ENCODE measurements at regions not wholly inside any gene's neighbourhood (a gene's known extent, or its start where the extent isn't known, plus 50 kb on each side); places are given as distances from the start of the nearest gene placed in this dataset.
A peak's percentile ranks its signal among the peaks of the same experiment; 100 is the strongest.
"Not testable (repeated sequence)": the region's sequence is repeated elsewhere in the genome, so short reads cannot be mapped to it uniquely, and the experiment has no call there.

DNA sequence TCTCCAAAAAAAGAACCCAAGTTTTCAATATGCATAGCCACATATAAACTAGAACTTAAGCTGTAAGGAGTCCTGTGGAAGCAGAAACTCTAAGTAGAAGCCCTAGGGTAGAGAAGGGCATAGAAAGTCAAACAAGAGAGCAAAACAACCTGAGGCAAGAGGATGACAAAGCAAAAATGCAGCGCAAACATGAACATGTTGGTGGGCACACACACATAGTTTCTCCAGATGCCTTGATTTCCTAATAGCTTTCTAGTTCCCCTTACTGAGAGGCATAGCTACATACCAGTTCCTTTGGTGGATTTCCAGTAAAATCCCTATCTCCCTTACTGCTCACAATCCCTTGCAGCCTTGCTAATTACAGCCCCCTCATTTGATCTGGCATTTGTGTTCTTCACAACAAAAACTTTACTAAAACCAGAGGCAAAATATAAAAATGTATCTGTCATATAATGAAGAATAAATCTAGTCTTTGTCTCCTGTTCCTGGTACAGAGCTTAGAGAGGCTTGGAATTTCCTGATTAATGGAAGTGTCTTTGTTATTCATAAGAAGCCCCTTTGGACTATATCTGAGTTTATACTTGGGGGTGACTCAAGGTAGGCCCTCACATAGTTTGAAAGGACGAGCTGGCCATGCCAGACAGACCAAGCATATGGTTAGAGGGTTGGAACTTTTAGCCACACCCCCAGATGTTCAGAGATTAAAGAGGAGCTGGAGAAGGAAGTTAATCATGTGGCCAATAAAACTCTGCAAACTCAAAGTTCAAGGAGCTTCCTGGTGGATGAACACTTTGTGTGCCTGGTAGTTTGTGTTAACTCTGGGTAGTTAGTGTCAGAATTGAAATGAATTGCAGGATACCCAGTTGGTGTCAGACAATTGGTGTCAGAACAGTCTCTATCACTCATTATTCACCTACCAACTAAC lies 52.7 kb upstream of the ZCCHC13 start:
- peak; percentile 84 to 86 for DNase-seq

DNA sequence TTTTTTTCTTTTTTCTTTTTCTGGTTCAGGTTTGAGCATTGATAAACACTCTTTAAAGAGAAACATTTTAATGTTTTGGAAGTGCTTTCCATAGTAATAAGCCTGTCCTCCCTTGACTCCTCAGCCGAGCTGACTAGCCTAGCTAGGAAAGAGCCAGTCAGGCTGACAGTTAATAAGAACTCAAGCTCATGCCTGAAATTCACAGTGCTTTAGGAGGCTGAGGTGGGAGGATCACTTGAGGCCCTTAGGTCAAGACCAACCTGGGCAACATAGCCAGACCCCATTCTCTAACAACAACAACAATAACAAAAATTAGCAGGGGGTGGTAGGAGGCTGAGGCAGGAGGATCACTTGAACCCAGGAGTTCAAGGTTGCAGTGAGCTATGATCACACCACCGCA lies 53.4 kb upstream of the ZCCHC13 start:
- DNase-seq, result no peak

DNA sequence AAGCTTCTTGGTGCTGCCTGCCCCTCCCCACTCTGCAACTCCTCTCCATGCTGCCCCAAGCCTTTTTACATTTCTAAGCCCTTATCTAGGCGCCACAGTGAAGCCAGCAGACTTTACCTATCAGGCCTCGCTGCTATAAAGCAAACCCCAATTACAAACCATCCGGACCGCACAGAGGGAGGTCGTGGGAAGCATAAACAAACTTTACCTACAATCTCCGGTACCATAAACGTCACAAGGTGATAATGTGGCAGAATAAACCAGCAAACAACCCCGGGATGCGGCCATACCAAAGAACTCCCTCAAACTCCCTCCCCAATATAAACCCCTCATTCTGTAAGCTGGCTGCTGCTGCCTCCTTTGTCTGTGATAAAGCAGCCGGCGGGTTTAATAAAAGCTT lies 54.0 kb upstream of the ZCCHC13 start:
- no peak for DNase-seq

DNA sequence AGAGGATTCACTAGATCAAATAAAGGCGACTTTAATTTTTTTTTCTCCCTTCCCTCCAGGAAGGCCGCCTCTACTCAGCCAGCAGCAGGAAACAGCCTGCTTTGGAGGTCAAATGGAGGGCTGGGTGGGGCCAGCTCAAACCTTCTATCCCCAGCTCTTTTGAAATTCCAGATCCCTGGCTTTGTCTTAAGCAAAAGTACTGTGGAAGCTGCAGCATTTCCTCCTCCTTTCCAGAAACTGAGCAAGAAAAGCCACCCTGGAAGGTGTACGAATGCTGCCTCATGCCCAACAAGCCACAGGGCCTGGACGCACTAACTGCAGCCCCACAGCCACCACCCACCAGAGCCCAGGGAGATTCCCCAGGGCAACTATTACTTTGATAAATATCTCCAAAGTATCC lies 55.1 kb upstream of the ZCCHC13 start:
- peak; percentile 1 to 3 for DNase-seq

DNA sequence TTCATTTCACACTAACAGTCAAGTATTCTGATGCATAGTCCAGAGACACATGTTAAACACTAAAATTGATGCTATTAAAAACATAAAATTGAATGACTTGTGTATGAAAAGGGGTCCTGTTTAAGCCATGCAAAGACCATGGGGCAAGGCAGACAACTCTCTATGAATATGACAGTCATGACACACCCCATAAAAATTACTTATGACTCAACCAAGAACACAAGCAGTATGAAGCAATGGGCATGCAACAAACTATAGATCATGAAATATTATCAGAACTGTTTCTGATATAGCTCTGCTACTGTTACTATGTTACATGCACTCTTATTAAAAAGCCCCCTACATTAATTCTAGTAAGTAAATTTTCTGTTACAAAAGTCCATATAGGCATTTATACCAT lies 57.5 kb upstream of the ZCCHC13 start:
- peak; percentile 15 to 33 for DNase-seq

DNA sequence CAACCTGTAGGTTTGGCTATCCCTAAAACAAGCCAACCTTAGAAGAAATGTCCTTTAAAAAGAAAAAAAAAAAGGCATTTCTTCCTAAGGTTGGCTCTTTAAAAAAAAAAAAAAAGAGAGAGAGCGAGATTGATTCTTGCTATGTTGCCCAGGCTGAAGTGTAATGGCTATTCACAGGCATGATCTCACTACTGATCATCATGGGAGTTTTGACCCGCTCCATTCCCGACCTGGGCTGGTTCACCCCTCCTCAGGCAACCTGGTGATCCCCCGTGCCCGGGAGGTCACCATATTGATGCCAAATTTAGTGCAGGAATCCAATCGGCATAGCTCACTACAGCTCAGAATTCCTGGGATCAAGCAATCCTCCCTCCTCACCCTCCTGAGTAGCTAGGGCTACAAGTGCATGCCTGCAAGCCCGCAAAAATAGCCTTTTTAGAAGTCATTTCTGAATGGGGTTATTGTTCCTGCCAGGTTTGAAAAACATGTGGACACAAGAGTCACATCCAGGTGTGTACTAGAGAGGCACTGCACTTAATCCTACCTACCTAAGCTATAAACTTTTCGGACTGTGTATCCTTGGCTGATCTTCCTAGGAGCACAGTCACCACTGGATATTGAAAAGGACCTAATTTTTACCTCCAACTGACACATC lies 61.4 kb upstream of the ZCCHC13 start:
- no peak for DNase-seq

DNA sequence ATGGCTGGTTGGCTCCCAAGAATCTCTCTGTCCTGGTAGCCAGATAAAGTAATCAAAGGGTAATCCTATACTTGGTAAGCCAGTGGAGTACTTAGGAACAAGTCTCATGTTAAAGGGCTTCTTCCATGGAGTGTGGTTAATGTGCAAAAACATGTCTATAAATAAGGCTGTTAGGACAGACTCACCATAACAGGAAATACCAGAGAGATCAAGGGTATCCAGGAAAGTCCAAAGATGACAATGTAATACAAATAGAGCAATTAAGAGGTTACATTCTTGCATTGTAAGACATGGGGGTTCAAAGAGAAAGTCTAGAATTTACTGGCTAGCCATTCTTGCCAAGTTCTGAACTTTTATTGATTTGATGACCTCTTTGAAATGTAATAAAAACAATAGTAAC lies 61.9 kb upstream of the ZCCHC13 start:
- no peak for DNase-seq

DNA sequence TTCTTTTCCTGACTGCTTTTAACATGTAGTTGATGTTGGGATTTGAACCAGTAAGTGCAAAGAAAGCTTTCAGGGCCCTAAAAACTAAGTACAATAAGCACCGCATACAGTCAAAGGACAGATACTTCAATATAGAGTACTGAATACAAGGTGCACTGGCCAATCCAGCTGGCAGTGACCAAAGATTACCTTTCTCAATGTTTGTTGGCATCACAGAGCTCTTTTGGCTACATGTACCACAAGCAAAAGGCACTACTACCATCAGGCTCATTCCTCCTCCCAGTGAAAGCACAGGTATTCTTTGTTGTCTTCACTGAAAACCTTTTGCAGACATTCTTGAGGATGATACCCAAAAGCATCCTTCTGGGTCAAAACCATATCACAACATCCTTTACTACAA lies 65.2 kb upstream of the ZCCHC13 start:
- no peak for DNase-seq

DNA sequence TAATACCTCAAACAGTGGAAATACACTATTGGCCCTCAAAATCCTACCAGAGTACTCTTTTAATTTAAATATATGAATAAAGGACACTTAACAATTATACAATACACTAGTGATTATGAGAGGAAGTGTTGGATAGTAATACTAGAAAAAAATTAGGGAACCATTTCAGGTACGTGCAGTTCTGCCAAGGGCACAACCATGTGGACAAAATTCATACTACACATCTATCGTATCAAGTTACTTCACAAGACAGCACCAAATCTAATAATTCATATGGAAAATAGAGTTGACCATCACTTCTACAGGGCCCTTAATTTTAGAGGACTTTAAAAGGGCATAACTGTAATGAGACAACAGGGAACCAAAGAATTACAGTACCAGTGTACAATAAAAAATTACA lies 69.2 kb upstream of the ZCCHC13 start:
- peak; percentile 11 to 37 for DNase-seq

DNA sequence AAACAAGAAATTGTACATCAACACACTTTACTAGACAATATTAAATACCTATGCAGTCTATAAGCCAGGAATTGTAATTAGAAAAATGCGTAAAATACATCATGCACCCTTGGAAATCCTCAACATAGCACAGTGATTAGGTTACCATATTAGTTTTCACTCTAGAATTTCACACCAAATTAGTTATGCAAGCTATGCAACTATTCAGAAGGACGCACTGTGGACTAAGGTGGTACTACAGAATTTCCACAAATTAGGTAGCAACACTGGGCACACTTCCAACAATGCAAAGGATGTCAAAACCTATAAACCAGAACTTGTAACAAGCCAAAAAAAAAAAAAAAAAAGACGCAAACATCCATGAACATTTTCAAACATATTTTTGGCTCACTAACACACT lies 71.1 kb upstream of the ZCCHC13 start:
- DNase-seq, result peak; percentile 5 to 38

DNA sequence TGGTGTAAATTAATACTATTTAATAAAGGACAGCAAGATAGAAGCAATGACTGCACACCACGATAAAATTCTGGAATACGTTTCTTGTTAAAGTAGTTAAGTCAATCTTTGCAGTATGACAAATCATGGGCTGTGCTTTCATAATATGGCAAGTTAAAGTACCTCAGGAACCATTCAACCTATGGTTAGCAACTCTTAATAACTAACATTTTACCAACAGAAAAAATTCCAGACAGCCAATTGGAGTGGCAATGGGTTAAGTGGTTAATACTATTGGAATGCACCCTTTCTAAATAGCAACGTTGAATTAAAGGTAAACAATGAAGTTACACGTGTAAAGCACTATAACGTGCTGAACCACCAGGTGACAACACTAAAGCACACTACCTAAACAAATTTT lies 72.4 kb upstream of the ZCCHC13 start:
- DNase-seq, result no peak

DNA sequence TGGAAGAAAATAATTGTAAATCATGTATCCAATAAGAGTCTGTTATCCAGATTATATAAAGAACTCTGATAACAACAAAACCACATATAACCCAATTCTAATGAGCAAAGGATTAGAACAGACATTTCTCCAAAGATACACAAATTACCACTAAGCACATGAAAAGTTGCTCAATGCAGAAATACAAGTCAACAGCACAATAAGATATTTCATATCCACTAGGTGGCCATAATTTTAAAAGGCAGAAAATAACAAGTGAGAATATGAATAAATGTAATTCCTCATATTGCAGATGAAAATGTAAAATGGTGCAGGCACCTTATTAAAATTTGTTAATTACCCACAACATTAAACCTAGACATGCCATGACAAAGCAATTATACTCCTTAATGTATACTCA lies 73.9 kb upstream of the ZCCHC13 start:
- DNase-seq, result peak in 1 of 2 donors; percentile 15

DNA sequence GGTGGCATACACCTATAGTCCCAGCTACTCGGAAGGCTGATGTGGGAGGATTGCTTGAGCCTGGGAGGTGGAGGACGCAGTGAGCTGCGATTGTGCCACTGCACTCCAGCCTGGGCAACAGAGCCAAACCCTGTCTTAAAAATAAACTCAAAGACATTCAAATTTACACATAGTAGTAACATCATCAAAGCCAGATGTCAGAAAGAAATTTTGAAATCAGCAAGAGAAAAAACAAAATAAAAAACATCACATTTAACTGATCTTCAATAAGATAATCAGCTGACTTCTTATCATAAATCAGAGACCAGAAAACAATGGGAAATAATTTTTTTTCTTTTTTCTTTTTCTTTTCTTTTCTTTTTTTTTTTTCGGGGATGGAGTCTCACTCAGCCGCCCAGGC lies 78.9 kb upstream of the ZCCHC13 start:
- DNase-seq, result no peak

DNA sequence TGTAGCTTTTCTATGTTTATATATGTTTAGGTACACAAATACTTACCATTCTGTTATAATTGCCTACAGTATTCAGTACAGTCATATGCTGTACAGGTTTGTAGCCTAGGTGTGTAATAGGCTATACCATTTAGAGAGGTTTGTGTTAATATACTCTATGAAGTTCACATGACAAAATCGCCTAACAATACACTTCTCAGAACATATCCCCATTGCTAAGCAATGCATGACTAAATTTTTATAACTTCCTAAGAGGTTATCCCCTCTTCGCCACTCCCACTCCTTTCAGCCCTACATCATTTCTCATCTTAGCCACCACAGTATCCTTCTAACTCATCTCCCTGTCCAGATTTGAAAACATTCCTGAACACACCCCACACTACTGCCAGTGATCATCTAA lies 83.7 kb upstream of the ZCCHC13 start:
- no peak for DNase-seq

DNA sequence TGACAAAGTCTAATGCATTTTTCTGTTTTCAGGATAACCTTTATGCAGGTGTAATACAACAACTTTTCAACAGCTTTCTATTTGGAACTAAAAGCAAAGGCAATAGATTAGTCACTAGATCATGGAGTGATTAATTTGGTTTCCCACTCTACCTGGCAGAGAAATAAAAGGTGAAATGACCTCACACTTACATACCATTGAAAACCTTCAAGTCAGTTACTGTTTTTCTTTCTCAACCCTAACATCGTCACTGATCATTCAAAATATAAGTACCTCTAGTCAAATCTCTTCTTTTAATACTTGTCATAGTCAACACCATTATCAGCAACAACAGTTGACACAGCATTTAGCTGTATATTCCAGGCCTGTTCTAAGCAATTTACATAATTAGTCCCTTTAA lies 85.1 kb upstream of the ZCCHC13 start:
- no peak for DNase-seq

DNA sequence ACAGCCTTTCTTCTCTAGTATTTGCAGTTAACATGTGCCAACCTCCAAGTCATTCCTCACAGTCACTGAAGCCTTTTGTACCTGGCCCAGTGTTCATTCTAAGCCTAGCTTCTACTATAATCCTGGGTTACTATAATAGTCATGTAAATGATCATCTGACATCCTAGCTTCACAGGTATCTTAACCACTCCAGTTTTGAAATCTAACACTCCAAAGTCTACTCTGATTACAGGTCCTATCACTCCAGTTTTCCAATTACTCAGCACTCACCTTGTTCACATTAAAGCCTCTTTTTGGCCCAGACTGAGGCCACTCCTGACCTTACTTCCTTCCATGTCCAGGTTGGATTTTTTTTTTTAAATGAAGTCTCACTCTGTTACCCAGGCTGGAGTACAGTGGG lies 87.6 kb upstream of the ZCCHC13 start:
- DNase-seq, result no peak

DNA sequence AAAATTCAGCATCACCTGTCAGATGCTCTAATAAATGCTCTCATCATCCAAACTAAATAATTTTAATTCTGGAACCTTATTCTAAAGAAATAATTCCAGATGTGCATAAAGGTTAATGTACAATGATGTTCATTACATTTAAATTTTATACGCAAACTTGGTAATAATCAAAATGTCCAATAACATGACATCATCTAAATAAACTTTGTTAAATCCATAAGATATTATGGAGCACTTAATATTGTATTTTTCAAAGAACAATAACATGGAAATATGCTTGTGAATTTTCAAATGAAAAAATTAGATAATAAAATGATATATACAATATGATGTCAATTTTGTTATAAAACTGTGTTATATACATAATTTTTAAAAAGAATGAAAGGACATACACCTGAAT lies 92.1 kb upstream of the ZCCHC13 start:
- no peak for DNase-seq

DNA sequence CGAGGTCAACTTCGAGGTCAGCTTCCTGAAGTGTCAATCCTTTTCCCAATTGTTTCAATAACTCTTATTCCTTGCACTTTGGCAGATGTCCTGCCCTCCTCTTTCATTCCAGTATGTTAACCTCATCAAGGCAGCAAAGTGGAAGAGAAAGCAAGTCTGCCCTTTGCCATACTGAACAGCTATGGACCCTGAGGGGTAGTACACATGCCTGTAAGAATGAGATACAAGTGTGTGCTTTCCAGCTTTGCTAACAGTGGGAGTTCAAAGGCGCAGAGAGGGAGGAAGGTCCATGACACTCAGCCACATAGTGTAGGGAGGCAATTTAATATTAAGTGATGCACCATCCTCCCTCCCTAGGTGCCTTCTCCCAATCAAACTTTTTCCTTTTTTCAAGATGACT lies 96.4 kb upstream of the ZCCHC13 start:
- DNase-seq, result no peak

DNA sequence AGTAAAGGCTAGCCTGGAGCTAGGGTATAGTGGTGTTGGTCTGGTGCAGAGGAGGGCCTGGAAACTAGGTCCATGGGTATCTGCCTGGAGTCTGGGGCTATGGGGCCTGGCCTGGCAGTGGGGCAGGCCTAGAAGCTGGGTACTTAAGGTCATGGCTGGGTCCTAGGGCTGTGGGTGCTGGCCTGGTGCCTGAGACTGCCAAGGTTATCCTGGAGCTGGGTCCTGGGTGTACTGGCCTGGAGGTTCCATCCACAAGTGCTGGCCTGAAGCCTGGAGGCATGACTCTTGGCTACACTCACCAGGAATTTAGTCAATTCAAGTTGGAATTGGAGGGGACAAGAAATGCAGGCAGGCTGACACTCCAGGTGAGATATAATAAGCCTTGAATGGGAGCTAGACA lies 108.4 kb upstream of the ZCCHC13 start:
- DNase-seq, result no peak

DNA sequence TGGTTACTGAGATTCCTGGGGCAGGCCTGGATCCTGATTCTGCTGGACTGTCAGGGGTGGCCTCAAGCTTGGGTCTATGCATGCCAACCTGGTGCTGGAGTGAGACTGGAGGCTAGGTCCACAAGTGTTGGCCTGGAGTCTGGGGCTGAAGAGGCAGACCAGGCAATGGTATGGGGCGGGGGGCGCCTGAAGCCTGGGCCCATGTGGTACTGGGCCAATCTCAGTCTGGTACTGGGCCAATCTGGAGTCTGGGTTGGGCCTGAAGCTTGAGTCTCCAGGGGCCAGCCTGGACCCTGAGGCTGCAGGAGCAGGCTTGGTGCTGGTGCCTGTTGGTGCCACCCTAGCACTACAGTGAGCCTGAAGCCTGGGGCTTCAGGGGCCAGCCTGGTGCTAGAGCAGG lies 108.9 kb upstream of the ZCCHC13 start:
- no peak for DNase-seq

DNA sequence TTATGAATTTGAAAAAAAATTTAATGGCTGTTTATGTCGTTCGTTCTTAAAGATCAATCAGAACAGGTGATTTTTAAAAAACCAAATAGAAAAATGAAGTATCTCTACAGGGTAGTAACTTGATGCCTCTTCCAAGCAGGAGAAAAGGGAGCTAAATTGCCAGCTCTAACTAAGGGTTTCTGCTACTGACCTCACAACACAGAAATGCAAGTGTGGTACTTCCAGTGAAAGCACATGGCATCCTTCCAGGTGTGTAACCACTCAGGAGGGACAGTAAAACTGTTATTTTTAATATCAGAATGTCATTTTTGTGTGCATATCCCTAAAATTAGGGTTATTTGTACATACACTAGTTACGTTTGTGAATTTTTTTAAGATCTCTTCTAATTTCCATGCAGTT lies 116.8 kb upstream of the ZCCHC13 start:
- no peak for DNase-seq

DNA sequence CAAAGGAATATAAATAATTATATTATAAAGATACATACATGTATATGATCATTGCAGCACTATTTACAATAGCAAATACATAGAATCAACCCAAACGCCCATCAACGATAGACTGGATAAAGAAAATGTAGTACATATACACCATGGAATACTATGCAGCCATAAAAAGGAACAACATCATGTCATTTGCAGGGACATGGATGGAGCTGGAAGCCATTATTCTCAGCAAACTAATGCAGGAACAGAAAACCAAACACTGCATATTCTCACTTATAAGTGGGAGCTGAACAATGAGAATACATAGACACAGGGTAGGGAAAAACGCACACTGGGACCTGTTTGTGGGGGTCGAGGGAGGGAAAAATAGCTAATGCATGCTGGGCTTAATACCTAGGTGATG lies 120.9 kb upstream of the ZCCHC13 start:
- DNase-seq, result not testable (repeated sequence)

DNA sequence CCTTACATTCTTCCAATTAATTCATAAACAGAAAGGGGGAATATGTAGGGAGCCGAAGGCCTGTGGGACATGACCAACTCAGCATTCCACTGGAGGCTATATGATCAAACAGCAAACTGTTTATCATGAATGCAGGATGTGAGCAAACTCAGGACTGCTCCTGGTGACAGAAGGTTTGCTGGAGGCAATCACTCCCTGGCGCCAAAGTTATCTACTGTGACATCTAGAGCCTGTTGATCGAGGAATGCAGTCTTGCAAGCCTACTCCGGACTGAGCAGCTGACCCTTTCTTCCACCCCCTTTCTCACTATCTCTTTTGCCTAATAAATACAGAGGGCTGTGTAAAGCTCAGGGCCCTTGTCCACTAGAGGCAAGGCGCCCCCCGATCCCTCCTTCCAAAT lies 122.0 kb upstream of the ZCCHC13 start:
- DNase-seq, result not testable (repeated sequence)

DNA sequence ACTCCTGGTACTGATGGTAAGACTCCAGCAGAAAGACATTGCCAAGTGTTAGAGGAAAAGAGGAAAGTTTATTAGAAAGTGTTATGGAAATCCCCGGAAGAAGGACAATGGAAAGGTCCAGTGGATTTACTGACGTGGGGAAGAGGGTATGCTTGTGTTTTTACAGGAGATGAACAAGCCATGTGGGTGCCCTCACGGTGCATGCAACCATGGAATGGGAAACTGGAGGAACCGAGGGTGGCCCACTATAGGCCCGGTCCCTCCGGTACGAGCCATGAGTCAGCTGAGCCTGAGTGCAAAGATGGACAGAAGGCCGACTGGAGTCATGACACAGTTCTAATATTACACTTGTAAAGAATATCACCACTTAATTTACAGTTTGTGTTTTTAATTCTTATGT lies 123.3 kb upstream of the ZCCHC13 start:
- no peak for DNase-seq

Data from inflammatory macrophage (primary cell).